NB4 (cell line): ENCODE measurements at regions not wholly inside any gene's neighbourhood (a gene's known extent, or its start where the extent isn't known, plus 50 kb on each side); places are given as distances from the start of the nearest gene placed in this dataset.

Experiments used
- DNase-seq: peaks from one replicate; pipeline ENCODE4 v3.0.0; 2010; ENCODE audit warnings: low read depth
- H3K4me3 ChIP-seq: one replicate; pipeline ENCODE4 v1.5.1; 2011; ENCODE audit warnings: mild to moderate bottlenecking, low read depth, low read length, moderate library complexity
- CTCF ChIP-seq: IDR thresholded peaks from one replicate; pipeline ENCODE4 v1.5.1; 2012; ENCODE audit warnings: low read depth, low read length
- MAX ChIP-seq: IDR thresholded peaks from 2 replicates; pipeline ENCODE4 v1.6.1; 2011; ENCODE audit warnings: low read depth, low read length
- MYC ChIP-seq: IDR thresholded peaks from 2 replicates; pipeline ENCODE4 v1.6.1; 2011; ENCODE audit warnings: low read depth, low read length
- POLR2A ChIP-seq: IDR thresholded peaks from 2 replicates; pipeline ENCODE4 v1.6.1; 2011; ENCODE audit warnings: mild to moderate bottlenecking; ENCODE audit not compliant: insufficient read length; ENCODE audit errors: extremely low read depth

DNA sequence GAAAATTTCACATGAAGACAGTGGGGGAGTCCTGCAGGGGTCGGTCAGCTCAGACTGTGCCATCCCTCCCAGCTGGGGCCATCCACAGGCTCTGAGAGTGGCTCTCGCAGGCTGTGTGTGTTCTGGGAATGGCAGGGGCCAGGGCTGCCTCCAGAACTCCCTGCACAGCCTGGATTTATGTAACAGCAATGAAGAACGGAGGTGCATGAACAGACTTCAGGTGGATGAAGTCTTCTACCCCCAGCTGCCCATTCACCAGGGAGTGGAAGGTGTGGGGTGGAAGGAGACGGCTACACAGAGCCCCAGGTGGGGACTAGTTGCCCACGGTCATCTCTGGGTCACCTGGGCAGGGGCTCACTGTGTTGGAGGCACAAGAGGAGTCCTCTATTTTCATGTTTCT lies 56.1 kb upstream of the HDAC4 start:
- DNase-seq: no peak
- TF ChIP-seq MYC: no peak
- TF ChIP-seq CTCF: no peak
- no peak for TF ChIP-seq MAX
- TF ChIP-seq POLR2A: no peak
- no peak overlapping the region for H3K4me3 ChIP-seq

DNA sequence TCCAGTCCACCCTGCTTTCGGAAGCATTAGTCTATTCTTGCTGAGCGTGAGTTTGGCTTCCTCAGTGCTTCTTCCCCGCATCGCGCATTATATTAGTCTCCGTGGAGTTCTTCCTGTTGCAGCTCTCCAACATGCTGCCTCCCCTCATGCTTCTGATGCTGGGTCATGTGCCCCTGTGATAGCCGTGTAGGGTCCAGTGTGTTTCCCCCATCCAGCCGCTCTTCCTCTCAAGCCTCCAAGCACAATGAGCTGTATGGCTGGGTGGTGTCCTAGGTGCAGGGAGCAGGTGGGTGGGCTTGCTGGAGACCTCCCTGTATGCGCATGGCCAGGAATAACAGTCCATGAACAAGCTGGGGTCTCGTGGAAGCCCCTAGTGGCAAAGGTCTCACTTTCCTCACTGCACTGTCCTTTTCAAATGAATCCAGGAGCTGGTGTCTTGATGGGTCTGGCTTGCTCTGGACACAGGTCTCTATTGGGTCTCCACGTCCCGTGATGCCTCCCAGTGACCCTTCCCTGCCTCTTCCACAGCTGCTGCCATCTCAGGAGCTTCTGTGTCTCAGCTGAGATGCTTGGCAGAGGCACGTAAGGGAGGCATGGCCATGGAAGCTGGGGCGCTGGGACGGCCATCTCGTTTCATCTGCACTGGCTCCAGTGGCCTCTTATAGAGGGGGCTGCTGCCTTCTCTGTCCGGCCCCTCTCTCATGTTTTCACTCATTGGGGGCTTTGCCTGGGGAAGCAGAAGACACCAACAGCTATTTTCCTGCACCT lies 54.8 kb upstream of the HDAC4 start:
- DNase-seq: no peak
- TF ChIP-seq MAX: no peak
- no peak for TF ChIP-seq POLR2A
- no peak for TF ChIP-seq MYC
- TF ChIP-seq CTCF: no peak
- H3K4me3 ChIP-seq: no peak overlapping the region

GRCh38 chr2:239454507-239454906 lies 53.7 kb upstream of the HDAC4 start:
- no peak for TF ChIP-seq POLR2A
- no peak for TF ChIP-seq MYC
- TF ChIP-seq CTCF: no peak
- no peak for TF ChIP-seq MAX
- H3K4me3 ChIP-seq: no peak overlapping the region
- DNase-seq: no peak
